ENCODE measurements at regions not wholly inside any gene's neighbourhood (a gene's known extent, or its start where the extent isn't known, plus 50 kb on each side); places are given as distances from the start of the nearest gene placed in this dataset.
A peak's percentile ranks its signal among the peaks of the same experiment; 100 is the strongest.

- DNase-seq (ENCODE audit: low spot score): peak; percentile 11
Measured at GRCh38 chr2:898319-898718, 52.3 kb upstream of the SNTG2 start.

- DNase-seq (ENCODE audit: low spot score): no peak
Measured at GRCh38 chr2:897091-897490, 53.6 kb upstream of the SNTG2 start.

GRCh38 chr2:893311-893710, 57.3 kb upstream of the SNTG2 start:
- no peak for DNase-seq (ENCODE audit: low spot score)

- no peak for DNase-seq (ENCODE audit: low spot score)
Measured at GRCh38 chr2:892892-893291, 57.8 kb upstream of the SNTG2 start.

GRCh38 chr2:892401-892800, 58.2 kb upstream of the SNTG2 start:
- DNase-seq (ENCODE audit: low spot score): no peak

GRCh38 chr2:891734-892133, 58.9 kb upstream of the SNTG2 start:
- no peak for DNase-seq (ENCODE audit: low spot score)

- peak; percentile 12 for DNase-seq (ENCODE audit: low spot score)
Measured at GRCh38 chr2:890791-891190, 59.9 kb upstream of the SNTG2 start.

GRCh38 chr2:890214-890613, 60.4 kb upstream of the SNTG2 start:
- DNase-seq (ENCODE audit: low spot score): no peak

- DNase-seq (ENCODE audit: low spot score): no peak
Measured at GRCh38 chr2:888906-889566, 61.6 kb upstream of the SNTG2 start.

GRCh38 chr2:888211-888801, 62.3 kb upstream of the SNTG2 start:
- no peak for DNase-seq (ENCODE audit: low spot score)

- no peak for DNase-seq (ENCODE audit: low spot score)
Measured at GRCh38 chr2:887639-888038, 63.0 kb upstream of the SNTG2 start.

- DNase-seq (ENCODE audit: low spot score): no peak
Measured at GRCh38 chr2:886072-887022, 64.3 kb upstream of the SNTG2 start.

- no peak for DNase-seq (ENCODE audit: low spot score)
Measured at GRCh38 chr2:885230-886071, 65.2 kb upstream of the SNTG2 start.

GRCh38 chr2:883803-884748, 66.6 kb upstream of the SNTG2 start:
- no peak for DNase-seq (ENCODE audit: low spot score)

- no peak for DNase-seq (ENCODE audit: low spot score)
Measured at GRCh38 chr2:883260-883802, 67.3 kb upstream of the SNTG2 start.

GRCh38 chr2:881204-881918, 69.3 kb upstream of the SNTG2 start:
- no peak for DNase-seq (ENCODE audit: low spot score)

GRCh38 chr2:880201-880970, 70.3 kb upstream of the SNTG2 start:
- no peak for DNase-seq (ENCODE audit: low spot score)

- no peak for DNase-seq (ENCODE audit: low spot score)
Measured at GRCh38 chr2:879540-879939, 71.1 kb upstream of the SNTG2 start.

GRCh38 chr2:878245-878930, 72.3 kb upstream of the SNTG2 start:
- no peak for DNase-seq (ENCODE audit: low spot score)

Data from COLO829 (cell line).